ENCODE measurements at regions not wholly inside any gene's neighbourhood (a gene's known extent, or its start where the extent isn't known, plus 50 kb on each side); places are given as distances from the start of the nearest gene placed in this dataset.

DNA sequence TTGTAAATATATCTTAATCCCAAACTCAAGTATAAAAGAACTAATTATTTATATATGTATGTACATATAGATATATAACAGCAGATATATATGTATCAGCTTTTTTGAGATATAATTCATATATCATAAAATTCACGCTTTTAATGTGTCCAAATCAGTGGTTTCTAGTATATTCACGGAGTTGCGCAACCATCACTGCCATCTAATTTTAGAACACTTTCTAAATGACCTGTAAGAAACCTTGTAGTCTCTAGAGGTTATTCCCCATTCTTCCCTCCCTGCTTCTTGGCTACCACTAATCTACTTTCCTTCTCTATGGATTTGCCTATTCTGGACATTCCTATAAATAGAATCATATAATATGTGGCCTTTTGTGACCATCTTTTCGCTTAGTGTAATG is 163.5 kb upstream of the TCF4 start:
- no peaks in the 10 kb centered on the region for H3K36me3 ChIP-seq (ENCODE audit: control insufficient read depth in 2 of 2, insufficient read depth in 2 of 2, low read length in 1 of 2)
- H3K4me1 ChIP-seq (ENCODE audit: control insufficient read depth in 2 of 2, insufficient read depth in 2 of 2, low read length in 2 of 2), result no peaks in the 10 kb centered on the region
- H3K27ac ChIP-seq (ENCODE audit: low read depth in 1 of 2, low read length in 1 of 2), result no peak overlapping the region
- no peaks in the 10 kb centered on the region for H3K27me3 ChIP-seq (ENCODE audit: control insufficient read depth in 2 of 2, insufficient read depth in 1 of 2, low read length in 1 of 2)
- no peak overlapping the region for H3K4me3 ChIP-seq (ENCODE audit: low read length in 2 of 2)
- no peaks in the 10 kb centered on the region for H3K9me3 ChIP-seq (ENCODE audit: control insufficient read depth in 2 of 2, insufficient read depth in 1 of 2, low read length in 1 of 2)
- 98% methylated on average over 4 of the region's 4 CpGs for WGBS
- DNase-seq (ENCODE audit: low read depth in 6 of 9, low spot score in 9 of 9), result no peak

DNA sequence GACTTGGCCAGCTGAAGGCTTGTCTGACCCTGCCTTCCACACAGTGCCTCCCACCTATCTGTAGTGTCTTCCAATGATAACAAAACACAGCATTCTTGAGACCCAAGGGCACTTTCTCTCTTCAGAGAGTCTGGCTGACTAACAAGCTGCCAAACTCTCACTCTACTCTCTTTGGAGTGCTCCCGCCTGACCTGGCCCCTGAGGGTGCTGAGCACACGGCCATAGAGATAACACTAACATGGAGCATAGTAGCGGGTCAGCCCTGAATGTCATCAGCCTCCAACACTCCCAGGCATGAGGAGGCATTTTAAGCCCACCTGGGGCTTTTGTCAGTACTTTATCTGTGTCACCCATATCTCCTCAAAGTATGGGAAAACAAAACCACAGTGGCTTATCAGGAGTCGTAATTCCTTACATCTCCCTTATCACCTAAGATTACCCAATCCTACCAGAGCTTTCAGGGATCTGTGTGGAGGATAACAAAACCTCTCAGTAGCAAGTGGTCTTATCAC is 160.3 kb upstream of the TCF4 start:
- DNase-seq (ENCODE audit: low read depth in 6 of 9, low spot score in 9 of 9), result no peak
- Histone ChIP-seq H3K4me3 (ENCODE audit: low read length in 2 of 2) (no peak overlapping the region), H3K27ac (ENCODE audit: low read depth in 1 of 2, low read length in 1 of 2) (no peak overlapping the region), H3K4me1 (ENCODE audit: control insufficient read depth in 2 of 2, insufficient read depth in 2 of 2, low read length in 2 of 2) (no peaks in the 10 kb centered on the region), H3K9me3 (ENCODE audit: control insufficient read depth in 2 of 2, insufficient read depth in 1 of 2, low read length in 1 of 2) (no peaks in the 10 kb centered on the region), H3K27me3 (ENCODE audit: control insufficient read depth in 2 of 2, insufficient read depth in 1 of 2, low read length in 1 of 2) (no peaks in the 10 kb centered on the region), H3K36me3 (ENCODE audit: control insufficient read depth in 2 of 2, insufficient read depth in 2 of 2, low read length in 1 of 2) (no peaks in the 10 kb centered on the region)
- 96% methylated on average over 4 of the region's 4 CpGs for WGBS

DNA sequence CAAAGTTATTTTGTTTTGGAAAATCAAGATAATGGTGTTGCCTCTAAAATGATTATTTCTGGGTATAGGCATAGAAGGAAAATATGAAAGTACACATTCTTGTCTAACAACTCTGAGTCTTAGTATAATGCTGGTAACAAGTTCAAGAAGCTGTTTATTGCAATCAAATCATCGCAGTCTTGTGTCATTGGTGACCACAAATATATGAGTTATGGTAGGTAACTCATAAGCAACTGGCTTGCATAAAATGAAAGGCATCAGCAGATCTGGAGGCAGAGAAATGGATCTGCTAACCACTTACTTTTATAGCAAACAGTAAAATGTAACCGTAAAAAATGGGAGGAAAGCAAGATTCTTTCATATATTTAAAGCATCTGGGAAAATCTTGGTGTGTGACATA is 156.2 kb upstream of the TCF4 start:
- no peak overlapping the region for H3K4me3 ChIP-seq (ENCODE audit: low read length in 2 of 2)
- WGBS, result 94% methylated on average over 2 of the region's 2 CpGs
- H3K27ac ChIP-seq (ENCODE audit: low read depth in 1 of 2, low read length in 1 of 2), result no peak overlapping the region
- H3K4me1 ChIP-seq (ENCODE audit: control insufficient read depth in 2 of 2, insufficient read depth in 2 of 2, low read length in 2 of 2), result no peaks in the 10 kb centered on the region
- no peaks in the 10 kb centered on the region for H3K27me3 ChIP-seq (ENCODE audit: control insufficient read depth in 2 of 2, insufficient read depth in 1 of 2, low read length in 1 of 2)
- H3K36me3 ChIP-seq (ENCODE audit: control insufficient read depth in 2 of 2, insufficient read depth in 2 of 2, low read length in 1 of 2), result no peaks in the 10 kb centered on the region
- no peaks in the 10 kb centered on the region for H3K9me3 ChIP-seq (ENCODE audit: control insufficient read depth in 2 of 2, insufficient read depth in 1 of 2, low read length in 1 of 2)
- DNase-seq (ENCODE audit: low read depth in 6 of 9, low spot score in 9 of 9), result no peak

DNA sequence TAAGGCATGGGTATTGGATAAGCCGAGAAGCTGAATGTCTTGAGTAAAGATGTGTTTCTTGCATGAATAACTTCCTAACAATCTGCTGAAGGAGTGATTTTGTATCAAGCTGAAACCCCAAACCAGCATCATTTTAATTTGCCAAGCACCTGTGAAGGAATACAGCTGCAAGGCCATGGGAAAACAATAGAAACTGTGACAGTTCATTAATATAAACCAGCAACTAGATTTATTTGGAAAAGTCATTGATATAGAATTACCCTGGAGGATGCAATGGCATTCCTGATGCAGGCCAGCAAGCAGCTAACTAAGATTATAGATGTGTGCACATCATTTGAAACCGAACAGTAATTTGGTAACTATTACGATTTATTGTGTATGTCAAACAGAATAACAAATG is 155.7 kb upstream of the TCF4 start:
- H3K27ac ChIP-seq (ENCODE audit: low read depth in 1 of 2, low read length in 1 of 2), result no peak overlapping the region
- no peak for DNase-seq (ENCODE audit: low read depth in 6 of 9, low spot score in 9 of 9)
- no peaks in the 10 kb centered on the region for H3K4me1 ChIP-seq (ENCODE audit: control insufficient read depth in 2 of 2, insufficient read depth in 2 of 2, low read length in 2 of 2)
- WGBS, result 94% methylated on average over 3 of the region's 3 CpGs
- H3K36me3 ChIP-seq (ENCODE audit: control insufficient read depth in 2 of 2, insufficient read depth in 2 of 2, low read length in 1 of 2), result no peaks in the 10 kb centered on the region
- no peaks in the 10 kb centered on the region for H3K27me3 ChIP-seq (ENCODE audit: control insufficient read depth in 2 of 2, insufficient read depth in 1 of 2, low read length in 1 of 2)
- H3K4me3 ChIP-seq (ENCODE audit: low read length in 2 of 2), result no peak overlapping the region
- no peaks in the 10 kb centered on the region for H3K9me3 ChIP-seq (ENCODE audit: control insufficient read depth in 2 of 2, insufficient read depth in 1 of 2, low read length in 1 of 2)

DNA sequence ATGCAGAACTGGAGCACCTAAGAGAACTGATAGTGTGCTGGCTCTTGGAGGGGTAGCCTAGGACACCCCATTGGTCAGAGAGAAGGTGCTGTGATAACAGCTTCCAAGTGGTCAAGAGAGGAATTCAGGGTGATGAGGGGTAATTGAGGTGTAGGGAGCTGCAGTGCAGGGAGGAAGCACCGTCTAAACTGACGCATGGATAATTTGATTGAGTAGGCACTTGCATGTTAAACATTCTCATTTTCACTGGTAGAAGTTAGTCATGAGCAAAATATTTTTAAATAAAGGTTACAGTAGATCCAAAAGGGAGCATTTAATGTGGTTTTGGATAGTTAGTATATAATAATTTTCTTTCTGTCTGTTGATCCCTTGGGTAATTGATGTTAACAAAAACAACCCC is 155.1 kb upstream of the TCF4 start:
- no peak for DNase-seq (ENCODE audit: low read depth in 6 of 9, low spot score in 9 of 9)
- Histone ChIP-seq H3K27me3 (ENCODE audit: control insufficient read depth in 2 of 2, insufficient read depth in 1 of 2, low read length in 1 of 2) (no peaks in the 10 kb centered on the region), H3K4me3 (ENCODE audit: low read length in 2 of 2) (no peak overlapping the region), H3K27ac (ENCODE audit: low read depth in 1 of 2, low read length in 1 of 2) (no peak overlapping the region), H3K4me1 (ENCODE audit: control insufficient read depth in 2 of 2, insufficient read depth in 2 of 2, low read length in 2 of 2) (no peaks in the 10 kb centered on the region), H3K36me3 (ENCODE audit: control insufficient read depth in 2 of 2, insufficient read depth in 2 of 2, low read length in 1 of 2) (no peaks in the 10 kb centered on the region), H3K9me3 (ENCODE audit: control insufficient read depth in 2 of 2, insufficient read depth in 1 of 2, low read length in 1 of 2) (no peaks in the 10 kb centered on the region)
- WGBS, result 97% methylated on average over 2 of the region's 2 CpGs

DNA sequence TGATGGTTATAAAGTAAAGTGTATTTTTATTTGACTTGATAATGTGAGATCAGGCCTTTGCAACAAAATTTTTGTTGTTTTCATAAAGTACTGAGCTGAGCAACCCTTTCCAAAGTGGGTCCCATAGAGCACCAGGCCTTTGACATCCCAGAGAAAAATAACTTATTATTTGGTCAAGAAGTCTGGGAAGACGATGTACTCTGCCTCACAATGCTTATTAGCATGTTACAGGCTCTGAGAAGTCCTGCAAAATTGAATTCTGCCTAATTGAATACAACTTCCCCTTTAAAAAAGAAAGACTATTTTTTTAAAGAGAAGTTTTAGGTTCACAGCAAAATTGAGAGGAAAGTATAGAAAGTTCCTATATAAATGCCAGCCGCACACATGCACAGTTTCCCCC is 151.5 kb upstream of the TCF4 start:
- H3K27ac ChIP-seq (ENCODE audit: low read depth in 1 of 2, low read length in 1 of 2), result no peak overlapping the region
- 74% methylated on average over 2 of the region's 2 CpGs for WGBS
- H3K4me1 ChIP-seq (ENCODE audit: control insufficient read depth in 2 of 2, insufficient read depth in 2 of 2, low read length in 2 of 2), result no peaks in the 10 kb centered on the region
- H3K27me3 ChIP-seq (ENCODE audit: control insufficient read depth in 2 of 2, insufficient read depth in 1 of 2, low read length in 1 of 2), result no peaks in the 10 kb centered on the region
- H3K36me3 ChIP-seq (ENCODE audit: control insufficient read depth in 2 of 2, insufficient read depth in 2 of 2, low read length in 1 of 2), result no peaks in the 10 kb centered on the region
- no peak overlapping the region for H3K4me3 ChIP-seq (ENCODE audit: low read length in 2 of 2)
- H3K9me3 ChIP-seq (ENCODE audit: control insufficient read depth in 2 of 2, insufficient read depth in 1 of 2, low read length in 1 of 2), result no peaks in the 10 kb centered on the region
- no peak for DNase-seq (ENCODE audit: low read depth in 6 of 9, low spot score in 9 of 9)

DNA sequence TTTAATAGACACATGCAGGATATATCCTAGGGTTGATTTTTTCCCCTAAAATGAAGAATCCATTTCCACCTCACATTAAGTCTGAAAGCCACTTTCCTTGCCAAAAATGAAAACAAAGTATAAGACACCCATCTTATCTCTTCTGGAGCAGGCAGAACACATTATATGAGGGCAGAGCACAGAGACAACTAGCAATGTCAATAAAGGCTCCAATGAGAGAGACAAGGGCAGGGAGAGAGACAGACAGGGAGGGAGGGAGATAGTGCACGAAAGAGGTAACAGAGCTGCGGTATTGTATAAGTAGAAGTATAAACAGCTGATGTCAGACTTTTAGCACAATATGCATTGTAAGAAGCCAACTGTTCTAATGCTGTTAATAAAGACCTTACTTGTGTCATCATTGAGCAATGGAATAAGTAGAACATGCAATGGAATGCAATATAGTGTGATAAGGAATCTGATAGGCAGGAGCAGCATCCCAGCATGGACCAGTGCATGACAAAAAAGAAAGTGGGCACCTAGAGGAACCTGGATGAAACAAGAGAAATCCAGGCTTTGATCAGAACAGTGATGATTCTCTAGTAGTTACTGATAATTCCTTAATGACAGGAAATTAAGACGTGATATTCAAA is 150.6 kb upstream of the TCF4 start:
- Histone ChIP-seq H3K4me1 (ENCODE audit: control insufficient read depth in 2 of 2, insufficient read depth in 2 of 2, low read length in 2 of 2) (no peaks in the 10 kb centered on the region), H3K9me3 (ENCODE audit: control insufficient read depth in 2 of 2, insufficient read depth in 1 of 2, low read length in 1 of 2) (no peaks in the 10 kb centered on the region), H3K36me3 (ENCODE audit: control insufficient read depth in 2 of 2, insufficient read depth in 2 of 2, low read length in 1 of 2) (no peaks in the 10 kb centered on the region), H3K27ac (ENCODE audit: low read depth in 1 of 2, low read length in 1 of 2) (no peak overlapping the region), H3K4me3 (ENCODE audit: low read length in 2 of 2) (no peak overlapping the region), H3K27me3 (ENCODE audit: control insufficient read depth in 2 of 2, insufficient read depth in 1 of 2, low read length in 1 of 2) (no peaks in the 10 kb centered on the region)
- no peak for DNase-seq (ENCODE audit: low read depth in 6 of 9, low spot score in 9 of 9)
- WGBS, result 97% methylated on average over 3 of the region's 3 CpGs

DNA sequence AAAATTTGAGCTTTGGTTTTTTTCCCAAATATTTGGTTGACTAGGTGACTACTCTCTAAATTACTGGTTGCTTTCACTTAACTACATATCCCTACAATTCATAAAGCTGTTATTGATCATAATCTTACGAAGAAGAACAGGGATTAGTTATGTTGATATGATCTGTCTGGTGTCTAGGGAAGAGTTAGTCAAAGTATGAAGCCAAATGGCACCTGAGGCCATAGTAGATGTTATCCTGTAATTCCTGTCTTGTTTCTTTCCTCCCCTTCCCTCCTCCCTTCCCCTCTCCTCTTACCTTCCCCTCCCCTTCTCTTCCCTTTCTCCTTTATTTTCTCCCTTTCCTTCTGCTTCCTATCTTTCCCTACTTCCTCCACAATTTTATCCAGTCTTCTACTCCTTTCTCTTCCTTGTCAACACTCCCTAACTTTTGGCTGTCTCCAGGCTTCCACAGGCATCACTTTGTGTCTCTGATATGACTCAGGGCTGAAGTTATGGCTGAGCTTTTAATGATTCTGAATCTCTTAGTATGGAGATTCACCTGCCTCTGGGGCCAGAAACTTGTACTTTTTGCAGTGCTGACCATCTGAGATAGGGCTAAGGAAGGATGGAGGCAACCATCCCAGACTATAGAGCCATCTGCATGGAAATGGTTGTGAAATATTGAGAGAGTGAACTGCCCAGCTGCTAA is 149.9 kb upstream of the TCF4 start:
- Histone ChIP-seq H3K9me3 (ENCODE audit: control insufficient read depth in 2 of 2, insufficient read depth in 1 of 2, low read length in 1 of 2) (no peaks in the 10 kb centered on the region), H3K4me1 (ENCODE audit: control insufficient read depth in 2 of 2, insufficient read depth in 2 of 2, low read length in 2 of 2) (no peaks in the 10 kb centered on the region), H3K27ac (ENCODE audit: low read depth in 1 of 2, low read length in 1 of 2) (no peak overlapping the region), H3K36me3 (ENCODE audit: control insufficient read depth in 2 of 2, insufficient read depth in 2 of 2, low read length in 1 of 2) (no peaks in the 10 kb centered on the region), H3K4me3 (ENCODE audit: low read length in 2 of 2) (no peak overlapping the region), H3K27me3 (ENCODE audit: control insufficient read depth in 2 of 2, insufficient read depth in 1 of 2, low read length in 1 of 2) (no peaks in the 10 kb centered on the region)
- WGBS, result 89% methylated on average over 1 of the region's 1 CpG
- no peak for DNase-seq (ENCODE audit: low read depth in 6 of 9, low spot score in 9 of 9)

DNA sequence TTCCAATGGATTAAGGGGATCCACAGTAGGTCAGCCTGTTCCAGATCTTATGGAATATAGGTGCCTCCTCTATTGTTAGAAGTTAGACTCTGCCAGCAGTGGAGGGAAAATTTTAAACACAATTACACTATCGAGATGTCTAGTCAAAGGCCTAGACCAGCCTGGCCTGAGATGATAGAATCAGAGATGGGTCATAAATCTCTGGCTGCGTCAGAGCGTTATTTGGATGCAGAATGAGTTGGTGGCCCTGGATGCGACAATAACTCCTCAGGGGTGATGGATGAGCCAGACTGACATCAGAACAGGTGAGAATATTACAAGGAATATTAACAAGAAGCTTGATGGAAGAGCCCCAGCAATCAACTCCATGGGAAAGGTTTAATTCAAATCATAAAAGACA is 149.3 kb upstream of the TCF4 start:
- no peak overlapping the region for H3K4me3 ChIP-seq (ENCODE audit: low read length in 2 of 2)
- H3K36me3 ChIP-seq (ENCODE audit: control insufficient read depth in 2 of 2, insufficient read depth in 2 of 2, low read length in 1 of 2), result no peaks in the 10 kb centered on the region
- no peaks in the 10 kb centered on the region for H3K9me3 ChIP-seq (ENCODE audit: control insufficient read depth in 2 of 2, insufficient read depth in 1 of 2, low read length in 1 of 2)
- H3K4me1 ChIP-seq (ENCODE audit: control insufficient read depth in 2 of 2, insufficient read depth in 2 of 2, low read length in 2 of 2), result no peaks in the 10 kb centered on the region
- H3K27me3 ChIP-seq (ENCODE audit: control insufficient read depth in 2 of 2, insufficient read depth in 1 of 2, low read length in 1 of 2), result no peaks in the 10 kb centered on the region
- no peak for DNase-seq (ENCODE audit: low read depth in 6 of 9, low spot score in 9 of 9)
- no peak overlapping the region for H3K27ac ChIP-seq (ENCODE audit: low read depth in 1 of 2, low read length in 1 of 2)
- WGBS, result 96% methylated on average over 4 of the region's 4 CpGs
